ENCODE measurements at regions not wholly inside any gene's neighbourhood (a gene's known extent, or its start where the extent isn't known, plus 50 kb on each side); places are given as distances from the start of the nearest gene placed in this dataset.

- no peak for DNase-seq (ENCODE audit: low read depth)
- no peak for TF ChIP-seq CTCF (IDR thresholded peaks at IDR 0.05; ENCODE audit: control insufficient read depth, extremely low read depth, insufficient read depth)
- H3K4me3 ChIP-seq (ENCODE audit: low read depth, low read length) = no peak overlapping the region
These were observed 125.0 kb upstream of the TBL1X start for GRCh38 chrX:9339603-9340491.

GRCh38 chrX:9340598-9341290 lies 124.1 kb upstream of the TBL1X start:
- TF ChIP-seq CTCF (IDR thresholded peaks at IDR 0.05; ENCODE audit: control insufficient read depth, extremely low read depth, insufficient read depth) = no peak

GRCh38 chrX:9341291-9342201 lies 123.3 kb upstream of the TBL1X start:
- H3K4me3 ChIP-seq (ENCODE audit: low read depth, low read length) = no peak overlapping the region
- DNase-seq (ENCODE audit: low read depth) = no peak

More at GRCh38 chrX:9340598-9341290, 124.1 kb upstream of the TBL1X start:
- no peak for DNase-seq (ENCODE audit: low read depth)
- H3K4me3 ChIP-seq (ENCODE audit: low read depth, low read length) = no peak overlapping the region

GRCh38 chrX:9342561-9343051 lies 122.3 kb upstream of the TBL1X start:
- DNase-seq (ENCODE audit: low read depth) = peak; percentile 82
- no peak for TF ChIP-seq CTCF (IDR thresholded peaks at IDR 0.05; ENCODE audit: control insufficient read depth, extremely low read depth, insufficient read depth)
- H3K4me3 ChIP-seq (ENCODE audit: low read depth, low read length) = peak overlapping the region; percentile 54

More at GRCh38 chrX:9341291-9342201, 123.3 kb upstream of the TBL1X start:
- TF ChIP-seq CTCF (IDR thresholded peaks at IDR 0.05; ENCODE audit: control insufficient read depth, extremely low read depth, insufficient read depth) = no peak

GRCh38 chrX:9343971-9344370 lies 120.9 kb upstream of the TBL1X start:
- no peak for DNase-seq (ENCODE audit: low read depth)
- H3K4me3 ChIP-seq (ENCODE audit: low read depth, low read length) = no peak overlapping the region
- no peak for TF ChIP-seq CTCF (IDR thresholded peaks at IDR 0.05; ENCODE audit: control insufficient read depth, extremely low read depth, insufficient read depth)

GRCh38 chrX:9345957-9346356 lies 118.9 kb upstream of the TBL1X start:
- no peak for TF ChIP-seq CTCF (IDR thresholded peaks at IDR 0.05; ENCODE audit: control insufficient read depth, extremely low read depth, insufficient read depth)
- H3K4me3 ChIP-seq (ENCODE audit: low read depth, low read length) = no peak overlapping the region
- DNase-seq (ENCODE audit: low read depth) = no peak

Data from LNCaP clone FGC (cell line).